Mesenchymal stem cell (in vitro differentiated cells and primary cell): ENCODE measurements at regions not wholly inside any gene's neighbourhood (a gene's known extent, or its start where the extent isn't known, plus 50 kb on each side); places are given as distances from the start of the nearest gene placed in this dataset.
"Not testable (repeated sequence)": the region's sequence is repeated elsewhere in the genome, so short reads cannot be mapped to it uniquely, and the experiment has no call there.

Experiments
- DNase-seq: peaks from one replicate; pipeline ENCODE4 v3.0.0-alpha.2; 2013
- H2AFZ ChIP-seq: one replicate; pipeline ENCODE4 v1.6.1; 2013; ENCODE audit warnings: low read depth, mild to moderate bottlenecking, control low read depth, inconsistent platforms, low read length, moderate library complexity
- H2AK5ac ChIP-seq: 2 replicates; pipeline ENCODE4 v1.6.1; 2013; ENCODE audit warnings: low read length, moderate library complexity, mild to moderate bottlenecking, inconsistent platforms; ENCODE audit not compliant: severe bottlenecking
- H2BK120ac ChIP-seq: one replicate; pipeline ENCODE4 v1.6.1; 2013; ENCODE audit warnings: low read depth, mild to moderate bottlenecking, inconsistent platforms, low read length, moderate library complexity
- H2BK12ac ChIP-seq, 2 experiments: one replicate each; pipeline ENCODE4 v1.6.1; 2013; ENCODE audit warnings: inconsistent platforms in 2 of 2, low read length in 2 of 2, mild to moderate bottlenecking in 2 of 2, moderate library complexity in 2 of 2, control low read depth in 1 of 2
- H2BK15ac ChIP-seq: one replicate; pipeline ENCODE4 v1.6.1; 2013; ENCODE audit warnings: mild to moderate bottlenecking, low read depth, inconsistent platforms; ENCODE audit not compliant: poor library complexity, severe bottlenecking
- H2BK5ac ChIP-seq: 2 replicates; pipeline ENCODE4 v1.6.1; 2013; ENCODE audit warnings: low read depth, mild to moderate bottlenecking, low read length, control low read depth, inconsistent platforms; ENCODE audit not compliant: poor library complexity, severe bottlenecking
- H3K14ac ChIP-seq, 2 experiments: one replicate each; pipeline ENCODE4 v1.6.1; 2013; ENCODE audit warnings: inconsistent platforms in 2 of 2, low read length in 2 of 2, control low read depth in 1 of 2, mild to moderate bottlenecking in 1 of 2, moderate library complexity in 1 of 2
- H3K18ac ChIP-seq, 2 experiments: one replicate each; pipeline ENCODE4 v1.6.1; 2013; ENCODE audit warnings: inconsistent platforms in 2 of 2, low read length in 2 of 2, control low read depth in 1 of 2, low read depth in 1 of 2, mild to moderate bottlenecking in 1 of 2
- H3K23ac ChIP-seq, 2 experiments: one replicate each; pipeline ENCODE4 v1.6.1; 2013; ENCODE audit warnings: inconsistent platforms in 2 of 2, low read length in 2 of 2, mild to moderate bottlenecking in 2 of 2, moderate library complexity in 2 of 2, control low read depth in 1 of 2
- H3K27ac ChIP-seq: 2 replicates; pipeline ENCODE4 v1.5.1; 2013; ENCODE audit warnings: mild to moderate bottlenecking, moderate library complexity, low read length, control low read depth, inconsistent platforms; ENCODE audit not compliant: poor library complexity, severe bottlenecking
- H3K27me3 ChIP-seq, 2 experiments: 2 replicates each; pipeline versions ENCODE4 v1.6.1 to v1.7.0; 2013; ENCODE audit warnings: low read length in 2 of 2, mild to moderate bottlenecking in 2 of 2, moderate library complexity in 2 of 2, control low read depth in 1 of 2, inconsistent platforms in 1 of 2; ENCODE audit not compliant: control insufficient read depth in 1 of 2, insufficient read depth in 1 of 2
- H3K36me3 ChIP-seq, 2 experiments: 2 replicates each; pipeline versions ENCODE4 v1.6.1 to v1.7.0; 2013; ENCODE audit warnings: low read length in 2 of 2, control low read depth in 1 of 2, inconsistent platforms in 1 of 2, low read depth in 1 of 2, mild to moderate bottlenecking in 1 of 2; ENCODE audit not compliant: insufficient read depth in 2 of 2, control insufficient read depth in 1 of 2
- H3K4ac ChIP-seq, 2 experiments: one replicate each; pipeline ENCODE4 v1.6.1; 2013; ENCODE audit warnings: inconsistent platforms in 2 of 2, low read length in 2 of 2, mild to moderate bottlenecking in 2 of 2, moderate library complexity in 2 of 2, control low read depth in 1 of 2, low read depth in 1 of 2
- H3K4me1 ChIP-seq: 2 replicates; pipeline ENCODE4 v1.6.1; 2013; ENCODE audit warnings: low read depth, low read length, control low read depth; ENCODE audit not compliant: control insufficient read depth, insufficient read depth
- H3K4me2 ChIP-seq: 2 replicates; pipeline ENCODE4 v1.6.1; 2013; ENCODE audit warnings: low read length, mild to moderate bottlenecking, inconsistent platforms; ENCODE audit not compliant: poor library complexity, severe bottlenecking
- H3K4me3 ChIP-seq, 2 experiments: 2 replicates each; pipeline versions ENCODE4 v1.5.1 to v1.7.0; 2013; ENCODE audit warnings: low read length in 2 of 2, mild to moderate bottlenecking in 2 of 2, control low read depth in 1 of 2, low read depth in 1 of 2; ENCODE audit not compliant: insufficient read depth in 1 of 2
- H3K79me1 ChIP-seq: replicated peaks from 2 replicates; pipeline ENCODE4 v1.6.1; 2013; ENCODE audit warnings: mild to moderate bottlenecking, control low read depth, low read length, inconsistent platforms; ENCODE audit not compliant: poor library complexity, severe bottlenecking
- H3K9ac ChIP-seq: 2 replicates; pipeline ENCODE4 v1.7.0; 2013; ENCODE audit warnings: mild to moderate bottlenecking, low read length, moderate library complexity
- H3K9me3 ChIP-seq: 2 replicates; pipeline ENCODE4 v1.7.0; 2013; ENCODE audit warnings: mild to moderate bottlenecking, low read length; ENCODE audit not compliant: control insufficient read depth
- H4K8ac ChIP-seq: one replicate; pipeline ENCODE4 v1.6.1; 2013; ENCODE audit warnings: inconsistent platforms, mild to moderate bottlenecking, low read length, moderate library complexity
- H4K91ac ChIP-seq: one replicate; pipeline ENCODE4 v1.6.1; 2013; ENCODE audit warnings: mild to moderate bottlenecking, low read length, inconsistent platforms
- WGBS: methylation state at CpG from one replicate; pipeline ENCODE4 v1.1.7; 2013; ENCODE audit warnings: mixed read lengths; 5-methylcytosine and 5-hydroxymethylcytosine counted together

- Histone ChIP-seq H3K18ac (no peak overlapping the region), H3K9ac (no peak overlapping the region), H3K27ac (no peak overlapping the region), H2BK120ac (no peak overlapping the region), H3K14ac (no peak overlapping the region), H3K4me3 (no peak overlapping the region), H4K91ac (no peak overlapping the region), H3K23ac (no peak overlapping the region), H3K4ac (no peak overlapping the region), H2BK5ac (no peak overlapping the region), H4K8ac (no peak overlapping the region), H3K27me3 (peaks cover 0 to 8% of the 10 kb centered on the region in 2 experiments), H3K9me3 (no peaks in the 10 kb centered on the region), H3K36me3 (no peaks in the 10 kb centered on the region), H2AFZ (no peak overlapping the region), H3K4me2 (no peak overlapping the region), H2AK5ac (no peak overlapping the region), H2BK15ac (no peak overlapping the region), H2BK12ac (no peak overlapping the region), H3K4me1 (no peaks in the 10 kb centered on the region), H3K79me1 (no peaks in the 10 kb centered on the region)
- 60% methylated on average over 1 of the region's 1 CpG for WGBS
- DNase-seq: no peak
Observed at GRCh38 chr2:88933980-88934379, 242.5 kb downstream of the RPIA start.

DNA sequence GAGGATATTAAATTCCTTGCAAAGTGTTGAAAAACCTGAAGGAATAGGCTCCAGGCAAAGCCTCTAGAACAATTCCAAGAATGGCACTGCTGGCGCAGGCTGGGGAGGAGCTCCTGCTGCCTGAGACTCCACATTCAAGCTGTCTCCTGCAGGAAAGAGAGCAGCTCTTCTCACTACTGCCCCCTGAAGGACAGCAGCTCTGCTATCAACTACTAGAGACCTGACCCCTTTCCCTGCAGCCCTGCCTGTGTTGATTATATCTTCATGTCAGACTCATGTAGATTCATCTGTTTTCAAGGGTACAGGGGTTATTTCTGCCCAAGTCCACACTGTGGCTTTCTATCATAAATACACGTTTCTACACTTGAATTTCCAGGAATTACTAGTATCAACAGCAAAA lies 249.7 kb downstream of the RPIA start:
- not testable (repeated sequence) for H3K27ac ChIP-seq, H3K4me3 ChIP-seq, H3K36me3 ChIP-seq, H3K79me1 ChIP-seq, DNase-seq, H4K8ac ChIP-seq, H3K4ac ChIP-seq, H3K18ac ChIP-seq, H2AK5ac ChIP-seq, H3K9me3 ChIP-seq, H2BK15ac ChIP-seq, H2BK5ac ChIP-seq, H3K4me2 ChIP-seq, H3K27me3 ChIP-seq, H2AFZ ChIP-seq, H3K23ac ChIP-seq, H2BK12ac ChIP-seq, H3K9ac ChIP-seq, H3K4me1 ChIP-seq, H2BK120ac ChIP-seq, H3K14ac ChIP-seq, H4K91ac ChIP-seq
- 44% methylated on average over 2 of the region's 2 CpGs for WGBS

- no peaks in the 10 kb centered on the region for H3K36me3 ChIP-seq
- no peak for DNase-seq
- H2BK12ac ChIP-seq: no peak overlapping the region
- H3K79me1 ChIP-seq: no peaks in the 10 kb centered on the region
- H2AFZ ChIP-seq: no peak overlapping the region
- H3K4ac ChIP-seq: no peak overlapping the region
- H3K4me1 ChIP-seq: no peaks in the 10 kb centered on the region
- H3K4me3 ChIP-seq: no peak overlapping the region
- no peak overlapping the region for H2BK5ac ChIP-seq
- H3K27me3 ChIP-seq: peaks cover 0 to 18% of the 10 kb centered on the region in 2 experiments
- no peak overlapping the region for H3K4me2 ChIP-seq
- 58% methylated on average over 2 of the region's 2 CpGs for WGBS
- H3K9me3 ChIP-seq: no peaks in the 10 kb centered on the region
- no peak overlapping the region for H3K14ac ChIP-seq
- H3K9ac ChIP-seq: no peak overlapping the region
- H4K91ac ChIP-seq: no peak overlapping the region
- H3K18ac ChIP-seq: no peak overlapping the region
- no peak overlapping the region for H3K23ac ChIP-seq
- H2AK5ac ChIP-seq: no peak overlapping the region
- H2BK15ac ChIP-seq: no peak overlapping the region
- no peak overlapping the region for H3K27ac ChIP-seq
- H4K8ac ChIP-seq: no peak overlapping the region
- H2BK120ac ChIP-seq: no peak overlapping the region
Observed at GRCh38 chr2:88942798-88943197, 251.3 kb downstream of the RPIA start.

DNA sequence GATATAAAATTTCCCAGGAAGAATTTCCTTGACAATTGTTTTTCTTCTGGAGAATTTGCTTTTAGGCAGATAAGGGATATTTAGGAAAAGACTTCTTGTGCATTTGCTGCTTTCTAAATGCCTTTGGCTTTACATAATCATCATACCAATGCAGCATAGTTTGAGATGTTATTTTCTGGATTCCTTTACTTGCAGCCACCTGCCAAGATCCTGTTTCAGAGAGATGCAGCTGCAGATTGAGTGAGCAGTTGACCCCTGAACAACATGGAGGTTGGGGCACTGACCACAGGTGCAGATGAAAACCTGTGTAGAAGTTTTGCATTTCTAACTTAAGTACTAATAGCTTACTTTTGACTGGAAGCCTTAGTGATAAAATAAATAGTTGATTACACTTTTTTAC lies 257.9 kb downstream of the RPIA start:
- no peak overlapping the region for H3K4me3 ChIP-seq

More for the DNA sequence above, 257.9 kb downstream of the RPIA start:
- Histone ChIP-seq H2AK5ac (no peak overlapping the region), H3K27ac (no peak overlapping the region), H4K91ac (no peak overlapping the region), H2BK15ac (no peak overlapping the region), H3K14ac (no peak overlapping the region), H2BK5ac (no peak overlapping the region), H3K4me1 (no peaks in the 10 kb centered on the region), H3K4ac (no peak overlapping the region), H2BK120ac (no peak overlapping the region), H2BK12ac (no peak overlapping the region), H3K27me3 (peaks cover 0 to 34% of the 10 kb centered on the region in 2 experiments), H3K9me3 (no peaks in the 10 kb centered on the region), H3K36me3 (no peaks in the 10 kb centered on the region), H3K23ac (no peak overlapping the region), H3K9ac (no peak overlapping the region), H3K79me1 (no peaks in the 10 kb centered on the region), H3K18ac (no peak overlapping the region), H4K8ac (no peak overlapping the region), H3K4me2 (no peak overlapping the region), H2AFZ (no peak overlapping the region)
- DNase-seq: no peak
